OCI-LY3 (cell line): ENCODE measurements at regions not wholly inside any gene's neighbourhood (a gene's known extent, or its start where the extent isn't known, plus 50 kb on each side); places are given as distances from the start of the nearest gene placed in this dataset.

Experiments used
- H2AFZ ChIP-seq: fragments of 200-600, 300-600 bp; shearing (Covaris generic); 2 replicates; pipeline ENCODE4 v1.6.0; 2014; ENCODE audit warnings: antibody characterized with exemption, low read depth, low read length
- H3K27ac ChIP-seq: fragments of 200-600, 300-600 bp; sonication (generic); 2 replicates; pipeline ENCODE4 v1.5.1; 2014; ENCODE audit warnings: mild to moderate bottlenecking, low read length, moderate library complexity, mixed read lengths
- H3K27me3 ChIP-seq: fragments of 200-600, 300-600 bp; sonication (generic); 2 replicates; pipeline ENCODE4 v1.6.1; 2014; ENCODE audit warnings: low read depth, low read length, mixed read lengths
- H3K36me3 ChIP-seq: fragments of 200-600, 300-600 bp; sonication (generic); replicated peaks from 2 replicates; pipeline ENCODE3; 2014; ENCODE audit warnings: low read depth, low read length, mixed read lengths
- H3K4me1 ChIP-seq: fragments of 300-600, 200-600 bp; sonication (generic); 2 replicates; pipeline ENCODE4 v1.6.1; 2014; ENCODE audit warnings: low read length, mixed read lengths
- H3K4me2 ChIP-seq: fragments of 200-600, 300-600 bp; sonication (generic); 2 replicates; pipeline ENCODE4 v1.6.1; 2014; ENCODE audit warnings: low read length, mixed read lengths
- H3K4me3 ChIP-seq: fragments of 300-600, 200-600 bp; sonication (generic); 2 replicates; pipeline ENCODE4 v1.5.1; 2014; ENCODE audit warnings: antibody characterized with exemption, mild to moderate bottlenecking, low read length, moderate library complexity
- H3K79me2 ChIP-seq: fragments of 300-600, 200-600 bp; shearing (Covaris generic); 2 replicates; pipeline ENCODE4 v1.6.1; 2014; ENCODE audit warnings: mild to moderate bottlenecking, low read length, mixed read lengths
- H3K9ac ChIP-seq: fragments of 300-600, 200-600 bp; shearing (Covaris generic); 2 replicates; pipeline ENCODE4 v1.6.0; 2014; ENCODE audit warnings: mild to moderate bottlenecking, low read length, moderate library complexity
- H3K9me3 ChIP-seq: fragments of 200-600, 300-600 bp; shearing (Covaris generic); 2 replicates; pipeline ENCODE4 v1.6.1; 2014; ENCODE audit warnings: low read length, mixed read lengths; ENCODE audit not compliant: insufficient read depth
- H4K20me1 ChIP-seq: fragments of 200-600, 300-600 bp; sonication (generic); 2 replicates; pipeline ENCODE4 v1.6.1; 2016; ENCODE audit warnings: low read length, mixed read lengths; ENCODE audit not compliant: insufficient read depth
- EZH2phosphoT487 ChIP-seq: fragments of 200-600 bp; shearing (Covaris generic); IDR thresholded peaks from 2 replicates; pipeline ENCODE4 v1.6.1; 2018; ENCODE audit warnings: antibody characterized with exemption, mixed run types, low read depth
- TF ChIP-seq, protein P1 (sequence below): fragments of 200-600, 300-600 bp; sonication (generic); IDR thresholded peaks from 2 replicates; pipeline ENCODE4 v1.5.1; 2014; ENCODE audit warnings: antibody characterized with exemption, low read length, low read depth

DNA sequence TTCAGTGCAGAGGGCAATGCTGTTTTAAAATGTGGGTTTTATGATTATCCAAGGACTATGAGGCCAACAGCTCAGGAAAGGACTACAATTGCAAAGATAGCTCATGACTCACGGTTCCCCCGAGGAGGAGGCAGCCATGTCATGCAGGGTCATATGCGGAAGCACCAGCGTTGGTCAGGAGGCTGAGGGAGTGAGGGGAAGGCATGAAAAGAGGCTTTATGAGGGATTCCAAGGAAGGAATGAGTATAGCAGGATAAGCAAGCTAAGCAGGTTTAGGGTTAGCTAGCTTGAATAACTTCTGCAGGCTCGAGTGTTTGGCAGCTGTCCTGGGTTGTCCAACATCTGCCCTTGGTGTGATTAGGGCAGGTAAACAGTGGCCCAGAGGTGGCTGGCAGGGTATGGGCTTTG, 495.1 kb downstream of the SETD4 start:
- H3K4me3 ChIP-seq = no peak overlapping the region
- H3K9me3 ChIP-seq = no peaks in the 10 kb centered on the region
- H4K20me1 ChIP-seq = no peaks in the 10 kb centered on the region
- no peaks in the 10 kb centered on the region for H3K79me2 ChIP-seq
- no peak overlapping the region for H3K9ac ChIP-seq
- no peaks in the 10 kb centered on the region for H3K4me1 ChIP-seq
- no peaks in the 10 kb centered on the region for H3K36me3 ChIP-seq
- peaks cover 21% of the 10 kb centered on the region for H3K27me3 ChIP-seq
- no peak overlapping the region for H3K27ac ChIP-seq
- no peak for TF ChIP-seq EZH2phosphoT487
- TF ChIP-seq, protein P1, sequence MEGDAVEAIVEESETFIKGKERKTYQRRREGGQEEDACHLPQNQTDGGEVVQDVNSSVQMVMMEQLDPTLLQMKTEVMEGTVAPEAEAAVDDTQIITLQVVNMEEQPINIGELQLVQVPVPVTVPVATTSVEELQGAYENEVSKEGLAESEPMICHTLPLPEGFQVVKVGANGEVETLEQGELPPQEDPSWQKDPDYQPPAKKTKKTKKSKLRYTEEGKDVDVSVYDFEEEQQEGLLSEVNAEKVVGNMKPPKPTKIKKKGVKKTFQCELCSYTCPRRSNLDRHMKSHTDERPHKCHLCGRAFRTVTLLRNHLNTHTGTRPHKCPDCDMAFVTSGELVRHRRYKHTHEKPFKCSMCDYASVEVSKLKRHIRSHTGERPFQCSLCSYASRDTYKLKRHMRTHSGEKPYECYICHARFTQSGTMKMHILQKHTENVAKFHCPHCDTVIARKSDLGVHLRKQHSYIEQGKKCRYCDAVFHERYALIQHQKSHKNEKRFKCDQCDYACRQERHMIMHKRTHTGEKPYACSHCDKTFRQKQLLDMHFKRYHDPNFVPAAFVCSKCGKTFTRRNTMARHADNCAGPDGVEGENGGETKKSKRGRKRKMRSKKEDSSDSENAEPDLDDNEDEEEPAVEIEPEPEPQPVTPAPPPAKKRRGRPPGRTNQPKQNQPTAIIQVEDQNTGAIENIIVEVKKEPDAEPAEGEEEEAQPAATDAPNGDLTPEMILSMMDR = no peak
- no peak overlapping the region for H2AFZ ChIP-seq
- H3K4me2 ChIP-seq = no peak overlapping the region

GRCh38 chr21:35563885-35564451, 496.4 kb downstream of the SETD4 start:
- no peak overlapping the region for H2AFZ ChIP-seq
- H3K79me2 ChIP-seq = no peaks in the 10 kb centered on the region
- H3K4me3 ChIP-seq = no peak overlapping the region
- no peaks in the 10 kb centered on the region for H3K4me1 ChIP-seq
- H3K27ac ChIP-seq = no peak overlapping the region
- H3K9me3 ChIP-seq = no peaks in the 10 kb centered on the region
- peaks cover 31% of the 10 kb centered on the region for H3K27me3 ChIP-seq
- no peak overlapping the region for H3K9ac ChIP-seq
- H3K4me2 ChIP-seq = no peak overlapping the region
- H4K20me1 ChIP-seq = no peaks in the 10 kb centered on the region
- no peaks in the 10 kb centered on the region for H3K36me3 ChIP-seq
- TF ChIP-seq, protein P1 = no peak

DNA sequence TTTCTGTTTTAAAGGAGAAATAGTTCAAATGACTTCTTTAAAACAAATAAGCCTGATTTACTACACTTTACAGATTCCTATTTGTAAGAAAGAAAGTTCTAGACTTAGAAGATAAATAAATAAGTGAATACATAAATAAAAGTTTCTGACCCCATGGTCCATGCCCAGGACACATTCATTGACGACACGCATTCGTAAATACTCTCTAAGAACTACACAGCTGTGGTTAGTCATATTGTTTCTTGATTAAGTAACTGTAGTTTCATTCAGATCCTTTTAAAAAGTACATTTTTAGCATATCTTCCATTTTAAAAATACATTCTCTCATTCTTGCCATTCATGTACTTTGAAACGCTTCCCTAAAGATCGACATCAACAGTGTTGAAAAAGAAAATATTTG, 497.4 kb downstream of the SETD4 start:
- Histone ChIP-seq H2AFZ (no peak overlapping the region), H3K4me1 (no peaks in the 10 kb centered on the region), H4K20me1 (no peaks in the 10 kb centered on the region), H3K9me3 (no peaks in the 10 kb centered on the region), H3K27ac (no peak overlapping the region), H3K79me2 (no peaks in the 10 kb centered on the region), H3K9ac (no peak overlapping the region), H3K36me3 (no peaks in the 10 kb centered on the region), H3K4me3 (no peak overlapping the region), H3K4me2 (no peak overlapping the region), H3K27me3 (peaks cover 31% of the 10 kb centered on the region)
- TF ChIP-seq, protein P1 = no peak
- TF ChIP-seq EZH2phosphoT487 = no peak

GRCh38 chr21:35561116-35561515, 499.2 kb downstream of the SETD4 start:
- Histone ChIP-seq H3K9me3 (no peaks in the 10 kb centered on the region), H3K4me1 (no peaks in the 10 kb centered on the region), H3K9ac (no peak overlapping the region), H3K4me2 (no peak overlapping the region), H3K27me3 (peaks cover 27% of the 10 kb centered on the region), H3K36me3 (no peaks in the 10 kb centered on the region), H2AFZ (no peak overlapping the region), H4K20me1 (no peaks in the 10 kb centered on the region), H3K79me2 (no peaks in the 10 kb centered on the region), H3K27ac (no peak overlapping the region), H3K4me3 (no peak overlapping the region)
- TF ChIP-seq EZH2phosphoT487 = no peak
- TF ChIP-seq, protein P1 = no peak
